Chondrocyte (in vitro differentiated cells): ENCODE measurements at regions not wholly inside any gene's neighbourhood (a gene's known extent, or its start where the extent isn't known, plus 50 kb on each side); places are given as distances from the start of the nearest gene placed in this dataset.

Experiments
- DNase-seq: peaks from one replicate; pipeline ENCODE4 v3.0.0; 2021; ENCODE audit warnings: mixed read lengths, low spot score
- H3K27ac Mint-ChIP-seq: one replicate; pipeline ENCODE4 v1.8.0; 2021; ENCODE audit warnings: mild to moderate bottlenecking, moderate library complexity, mixed read lengths; ENCODE audit not compliant: unreplicated experiment
- H3K27me3 Mint-ChIP-seq: 2 replicates; pipeline ENCODE4 v1.8.0; 2021; ENCODE audit warnings: low read depth, mixed read lengths
- H3K36me3 Mint-ChIP-seq: 2 replicates; pipeline ENCODE4 v1.8.0; 2021; ENCODE audit warnings: low read depth, mixed read lengths
- H3K4me1 Mint-ChIP-seq: 2 replicates; pipeline ENCODE4 v1.8.0; 2021; ENCODE audit warnings: low read depth, mild to moderate bottlenecking, mixed read lengths
- H3K4me3 Mint-ChIP-seq: one replicate; pipeline ENCODE4 v1.8.0; 2021; ENCODE audit warnings: mild to moderate bottlenecking, moderate library complexity, mixed read lengths; ENCODE audit not compliant: unreplicated experiment
- H3K9me3 Mint-ChIP-seq: 2 replicates; pipeline ENCODE4 v1.8.0; 2021; ENCODE audit warnings: low read depth, mixed read lengths
- TF ChIP-seq, protein P1 (sequence below): fragments of 200-600 bp; sonication (generic); IDR thresholded peaks from 2 replicates; pipeline ENCODE4 v1.5.0; 2021; ENCODE audit warnings: antibody characterized with exemption, mild to moderate bottlenecking, moderate library complexity

DNA sequence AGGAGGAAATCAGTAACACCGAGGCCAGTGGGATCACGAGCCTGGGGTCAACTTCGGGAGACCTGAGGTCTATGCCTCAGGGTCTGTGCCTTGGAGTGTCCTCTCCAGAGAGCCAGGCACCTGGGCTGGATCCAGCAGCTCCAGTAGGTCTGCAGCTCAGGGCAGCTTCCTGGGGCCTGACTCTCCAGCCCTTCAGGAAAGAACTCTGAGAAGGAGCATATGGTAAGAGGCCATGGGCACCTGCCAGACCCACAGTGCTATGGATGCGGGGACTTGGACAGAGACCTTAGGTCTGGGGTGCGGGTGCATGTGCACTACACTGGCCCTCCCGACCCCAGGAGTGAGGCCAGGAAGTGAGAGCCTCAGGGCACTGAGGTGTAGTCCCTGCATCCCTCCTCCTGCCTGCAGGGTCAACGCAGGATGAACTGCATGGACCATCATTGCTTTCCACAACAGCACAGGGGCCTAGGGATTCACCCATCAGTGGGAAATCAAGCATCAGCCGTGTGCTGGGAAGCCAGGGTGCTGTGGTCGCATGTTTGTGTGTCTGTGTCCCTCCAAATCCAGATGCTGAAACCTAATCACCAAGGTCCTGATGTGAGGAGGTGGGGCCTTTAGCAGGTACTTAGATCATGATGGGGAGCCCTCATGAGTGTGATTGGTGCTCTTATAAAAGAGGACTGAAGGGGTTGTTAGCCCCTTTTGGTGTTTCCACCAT, 210.9 kb upstream of the CST7 start:
- no peaks in the 10 kb centered on the region for H3K27me3 Mint-ChIP-seq
- H3K4me1 Mint-ChIP-seq = peaks cover 19% of the 10 kb centered on the region
- no peak for DNase-seq
- TF ChIP-seq, protein P1, sequence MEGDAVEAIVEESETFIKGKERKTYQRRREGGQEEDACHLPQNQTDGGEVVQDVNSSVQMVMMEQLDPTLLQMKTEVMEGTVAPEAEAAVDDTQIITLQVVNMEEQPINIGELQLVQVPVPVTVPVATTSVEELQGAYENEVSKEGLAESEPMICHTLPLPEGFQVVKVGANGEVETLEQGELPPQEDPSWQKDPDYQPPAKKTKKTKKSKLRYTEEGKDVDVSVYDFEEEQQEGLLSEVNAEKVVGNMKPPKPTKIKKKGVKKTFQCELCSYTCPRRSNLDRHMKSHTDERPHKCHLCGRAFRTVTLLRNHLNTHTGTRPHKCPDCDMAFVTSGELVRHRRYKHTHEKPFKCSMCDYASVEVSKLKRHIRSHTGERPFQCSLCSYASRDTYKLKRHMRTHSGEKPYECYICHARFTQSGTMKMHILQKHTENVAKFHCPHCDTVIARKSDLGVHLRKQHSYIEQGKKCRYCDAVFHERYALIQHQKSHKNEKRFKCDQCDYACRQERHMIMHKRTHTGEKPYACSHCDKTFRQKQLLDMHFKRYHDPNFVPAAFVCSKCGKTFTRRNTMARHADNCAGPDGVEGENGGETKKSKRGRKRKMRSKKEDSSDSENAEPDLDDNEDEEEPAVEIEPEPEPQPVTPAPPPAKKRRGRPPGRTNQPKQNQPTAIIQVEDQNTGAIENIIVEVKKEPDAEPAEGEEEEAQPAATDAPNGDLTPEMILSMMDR = no peak
- H3K36me3 Mint-ChIP-seq = no peaks in the 10 kb centered on the region
- H3K4me3 Mint-ChIP-seq = no peak overlapping the region
- no peaks in the 10 kb centered on the region for H3K9me3 Mint-ChIP-seq
- no peak overlapping the region for H3K27ac Mint-ChIP-seq

DNA sequence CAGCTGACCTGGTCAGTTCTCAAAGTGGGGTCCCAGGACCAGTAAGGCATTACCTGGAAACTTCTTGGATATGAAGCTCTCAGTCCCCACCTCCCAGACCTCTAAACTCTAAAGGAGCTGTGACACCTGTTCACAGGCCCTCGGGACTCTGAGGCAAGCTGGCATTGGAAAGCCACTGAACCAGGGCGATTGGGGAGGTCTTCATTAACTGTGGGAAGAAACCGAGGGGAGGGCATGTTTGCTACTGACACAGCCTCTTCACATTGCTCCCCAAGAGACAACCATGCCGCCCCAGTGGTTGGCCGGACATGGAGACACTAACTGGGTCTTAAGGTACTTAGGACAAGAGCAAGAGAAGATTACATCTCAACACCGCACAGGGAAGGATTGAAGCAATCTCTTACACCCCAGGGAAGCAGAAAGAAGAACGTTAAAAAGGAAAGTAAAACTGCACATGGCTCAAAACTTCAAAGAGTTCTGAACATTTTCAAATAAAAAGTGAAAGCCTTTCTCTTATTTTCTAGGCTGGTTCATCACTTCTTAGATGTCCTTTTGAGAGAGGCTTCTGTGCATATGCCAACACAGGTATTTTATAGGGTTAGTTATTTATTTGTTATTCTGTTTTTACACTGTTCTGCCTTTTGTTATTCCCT, 210.0 kb upstream of the CST7 start:
- no peaks in the 10 kb centered on the region for H3K9me3 Mint-ChIP-seq

DNA sequence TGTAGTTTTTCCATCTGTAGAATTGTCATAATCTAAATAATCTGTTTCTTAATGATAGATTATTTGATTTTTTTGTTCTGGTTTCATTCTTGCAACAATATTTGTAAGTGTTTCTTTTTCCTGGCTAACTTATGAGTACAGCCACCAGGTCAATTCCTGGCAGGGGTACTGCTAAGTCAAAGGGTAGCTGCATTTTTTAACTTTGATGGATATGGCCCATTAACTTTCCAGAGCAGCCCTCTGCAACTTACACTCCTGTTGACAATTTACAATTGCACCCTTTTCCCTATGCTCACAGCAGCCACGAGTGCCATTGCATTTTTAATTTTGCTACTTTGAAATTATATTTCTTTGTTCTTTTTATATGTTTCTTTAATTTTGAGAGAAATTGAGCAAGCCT, 209.3 kb upstream of the CST7 start:
- TF ChIP-seq, protein P1 = no peak
- Mint-ChIP-seq H3K4me3 (no peak overlapping the region), H3K27ac (no peak overlapping the region), H3K36me3 (no peaks in the 10 kb centered on the region), H3K27me3 (no peaks in the 10 kb centered on the region), H3K9me3 (no peaks in the 10 kb centered on the region), H3K4me1 (peaks cover 19% of the 10 kb centered on the region)
- DNase-seq = no peak

More for the DNA sequence above, 210.0 kb upstream of the CST7 start:
- no peak overlapping the region for H3K27ac Mint-ChIP-seq
- H3K27me3 Mint-ChIP-seq = no peaks in the 10 kb centered on the region
- no peak for DNase-seq
- TF ChIP-seq, protein P1 = no peak
- H3K4me1 Mint-ChIP-seq = peaks cover 19% of the 10 kb centered on the region
- no peak overlapping the region for H3K4me3 Mint-ChIP-seq
- no peaks in the 10 kb centered on the region for H3K36me3 Mint-ChIP-seq

DNA sequence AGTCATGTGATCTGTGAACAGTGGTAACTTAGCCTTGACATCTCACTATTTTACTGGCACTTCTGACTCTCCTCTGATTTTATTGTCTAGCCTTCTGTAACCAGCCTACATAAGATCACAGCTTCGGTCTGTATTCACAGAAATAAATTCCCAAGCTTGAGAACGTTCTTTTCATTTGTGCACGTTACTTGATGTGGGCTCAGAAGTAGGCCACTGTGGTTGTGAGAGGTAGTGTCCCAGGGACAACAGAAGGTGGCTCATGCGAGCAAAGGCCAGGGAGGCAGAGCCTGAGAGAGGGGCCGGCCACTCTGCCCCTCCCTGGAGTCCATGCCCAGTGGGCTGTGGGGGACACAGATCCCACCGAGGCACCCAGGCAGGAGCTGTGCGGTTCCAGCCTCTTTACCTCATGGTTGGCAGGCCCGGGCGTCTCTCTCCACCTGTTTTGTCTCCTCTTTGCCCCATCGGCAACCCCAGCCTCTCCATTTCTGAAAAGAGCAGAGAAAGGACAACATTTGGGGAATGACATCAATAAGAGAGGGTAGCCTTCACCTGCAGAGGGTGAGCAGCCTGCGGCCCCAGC, 207.5 kb upstream of the CST7 start:
- Mint-ChIP-seq H3K4me1 (peaks cover 2% of the 10 kb centered on the region), H3K4me3 (no peak overlapping the region), H3K9me3 (no peaks in the 10 kb centered on the region), H3K36me3 (no peaks in the 10 kb centered on the region), H3K27me3 (no peaks in the 10 kb centered on the region), H3K27ac (no peak overlapping the region)
- TF ChIP-seq, protein P1 = no peak
- no peak for DNase-seq

DNA sequence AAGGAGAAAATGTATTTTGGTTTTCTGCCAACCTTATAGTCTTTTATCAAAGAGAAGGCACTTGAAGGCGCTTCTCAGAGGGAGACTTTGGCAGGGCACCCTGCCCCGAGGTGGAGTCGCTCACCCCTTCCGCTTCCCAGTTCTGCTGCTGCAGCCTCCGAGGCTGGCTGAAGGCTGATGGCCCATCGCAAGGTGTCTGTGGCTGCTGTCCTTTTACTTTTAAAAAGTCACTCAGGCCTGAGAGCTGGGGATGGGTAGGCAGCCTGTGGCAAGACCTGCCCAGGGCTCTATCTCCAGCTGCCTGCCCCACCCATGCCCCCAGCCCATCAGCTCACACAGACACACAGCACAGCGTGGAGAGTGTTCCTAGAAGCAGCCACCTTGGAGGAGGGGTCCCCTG, 206.6 kb upstream of the CST7 start:
- Mint-ChIP-seq H3K4me1 (no peaks in the 10 kb centered on the region), H3K36me3 (no peaks in the 10 kb centered on the region), H3K4me3 (no peak overlapping the region), H3K9me3 (no peaks in the 10 kb centered on the region), H3K27me3 (no peaks in the 10 kb centered on the region), H3K27ac (no peak overlapping the region)
- no peak for DNase-seq
- TF ChIP-seq, protein P1 = no peak
